ENCODE measurements at regions not wholly inside any gene's neighbourhood (a gene's known extent, or its start where the extent isn't known, plus 50 kb on each side); places are given as distances from the start of the nearest gene placed in this dataset.
"Not testable (repeated sequence)": the region's sequence is repeated elsewhere in the genome, so short reads cannot be mapped to it uniquely, and the experiment has no call there.

DNA sequence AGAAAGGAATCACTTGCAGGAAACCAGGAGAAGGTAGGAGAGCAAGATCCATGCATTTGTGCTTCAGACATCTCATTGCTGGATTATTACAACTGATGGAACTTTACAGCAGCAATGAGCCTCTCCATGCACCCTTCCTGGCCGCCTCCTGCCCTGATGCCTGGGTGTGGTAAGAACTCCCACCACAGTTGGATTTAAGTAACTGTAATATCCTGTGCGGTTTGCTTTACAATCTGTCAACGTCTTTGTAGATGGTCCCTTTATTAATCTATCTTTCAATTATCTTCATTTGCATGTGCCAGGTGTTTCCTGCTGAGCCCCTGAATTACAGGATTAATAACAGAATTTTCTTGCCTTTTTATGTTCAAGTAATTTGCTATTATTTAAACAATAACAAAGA is 1300.5 kb upstream of the TMEM132C start:
- no peak overlapping the region for H3K4me3 ChIP-seq (ENCODE audit: low read depth in 1 of 2, low read length in 2 of 2)
- H3K27ac ChIP-seq (ENCODE audit: low read length), result no peak overlapping the region
- no peaks in the 10 kb centered on the region for H3K9me3 ChIP-seq (ENCODE audit: control insufficient read depth in 1 of 2, low read length in 2 of 2)
- H3K27me3 ChIP-seq (ENCODE audit: low read depth, low read length), result no peaks in the 10 kb centered on the region
- H3K4me1 ChIP-seq (ENCODE audit: control insufficient read depth in 1 of 2, insufficient read depth in 2 of 2, low read length in 2 of 2), result no peaks in the 10 kb centered on the region
- no peaks in the 10 kb centered on the region for H3K36me3 ChIP-seq (ENCODE audit: control insufficient read depth in 1 of 2, insufficient read depth in 2 of 2, low read length in 2 of 2)

DNA sequence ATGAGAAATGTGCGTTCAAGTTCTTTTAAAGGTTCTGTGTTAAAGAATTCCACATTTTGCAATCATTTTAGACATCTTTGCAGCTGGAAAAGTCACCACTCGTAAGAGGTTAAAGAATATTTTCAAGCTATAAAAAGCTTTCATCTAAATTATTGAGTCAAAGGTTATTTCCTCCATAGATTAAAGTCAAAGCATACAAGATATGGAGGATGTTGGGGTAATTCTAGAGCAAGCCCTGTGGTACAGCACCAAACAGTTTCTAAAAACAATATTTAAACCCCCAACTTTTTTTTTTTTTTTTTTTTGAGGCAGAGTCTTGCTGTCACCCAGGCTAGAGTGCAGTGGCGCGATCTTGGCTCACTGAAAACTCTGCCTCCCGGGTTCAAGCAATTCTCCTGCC is 1299.8 kb upstream of the TMEM132C start:
- Histone ChIP-seq H3K4me3 (ENCODE audit: low read depth in 1 of 2, low read length in 2 of 2) (no peak overlapping the region), H3K36me3 (ENCODE audit: control insufficient read depth in 1 of 2, insufficient read depth in 2 of 2, low read length in 2 of 2) (no peaks in the 10 kb centered on the region), H3K9me3 (ENCODE audit: control insufficient read depth in 1 of 2, low read length in 2 of 2) (no peaks in the 10 kb centered on the region), H3K27me3 (ENCODE audit: low read depth, low read length) (no peaks in the 10 kb centered on the region), H3K27ac (ENCODE audit: low read length) (no peak overlapping the region), H3K4me1 (ENCODE audit: control insufficient read depth in 1 of 2, insufficient read depth in 2 of 2, low read length in 2 of 2) (no peaks in the 10 kb centered on the region)

DNA sequence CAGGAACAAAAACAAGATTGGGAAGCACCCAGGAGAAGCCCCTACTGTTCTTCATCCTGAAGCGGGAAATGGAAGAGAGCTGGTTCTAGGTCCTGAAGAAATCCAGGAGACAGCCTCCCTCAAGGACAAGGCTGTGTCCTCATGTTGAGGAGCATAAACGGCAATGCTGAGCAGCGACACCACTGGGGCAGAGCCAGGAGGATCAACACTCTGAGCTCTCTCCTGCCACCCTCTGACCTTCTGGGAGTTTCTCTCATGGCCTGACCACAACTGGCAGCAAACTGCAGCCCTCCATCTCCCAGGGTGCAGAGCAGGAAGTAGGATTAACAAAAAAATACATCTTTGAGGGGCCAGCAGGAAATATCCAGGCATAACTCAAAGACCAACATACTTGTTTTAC is 1292.2 kb upstream of the TMEM132C start:
- Histone ChIP-seq H3K27ac (ENCODE audit: low read length) (no peak overlapping the region), H3K9me3 (ENCODE audit: control insufficient read depth in 1 of 2, low read length in 2 of 2) (no peaks in the 10 kb centered on the region), H3K36me3 (ENCODE audit: control insufficient read depth in 1 of 2, insufficient read depth in 2 of 2, low read length in 2 of 2) (no peaks in the 10 kb centered on the region), H3K4me1 (ENCODE audit: control insufficient read depth in 1 of 2, insufficient read depth in 2 of 2, low read length in 2 of 2) (no peaks in the 10 kb centered on the region), H3K4me3 (ENCODE audit: low read depth in 1 of 2, low read length in 2 of 2) (no peak overlapping the region), H3K27me3 (ENCODE audit: low read depth, low read length) (no peaks in the 10 kb centered on the region)

DNA sequence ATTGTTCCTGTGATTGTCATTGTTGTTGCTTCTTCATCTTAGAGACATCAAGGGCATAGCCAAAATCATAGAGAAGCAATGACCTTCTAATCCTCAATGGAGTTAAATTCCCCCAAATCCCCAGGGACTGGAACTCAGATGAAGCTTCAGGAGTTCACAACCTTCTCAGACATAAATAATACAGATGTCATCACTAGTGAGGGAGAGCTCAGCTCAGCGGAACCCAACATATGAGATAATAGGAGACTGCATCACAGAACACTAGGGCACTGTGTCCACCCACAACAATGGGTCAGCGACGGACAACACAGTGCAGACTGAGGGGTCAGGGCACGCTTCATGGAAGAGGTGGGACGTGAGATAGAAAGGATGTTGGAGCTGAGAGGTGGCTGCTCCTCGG is 1290.4 kb upstream of the TMEM132C start:
- Histone ChIP-seq H3K4me1 (ENCODE audit: control insufficient read depth in 1 of 2, insufficient read depth in 2 of 2, low read length in 2 of 2) (no peaks in the 10 kb centered on the region), H3K27ac (ENCODE audit: low read length) (no peak overlapping the region), H3K27me3 (ENCODE audit: low read depth, low read length) (no peaks in the 10 kb centered on the region), H3K9me3 (ENCODE audit: control insufficient read depth in 1 of 2, low read length in 2 of 2) (no peaks in the 10 kb centered on the region), H3K36me3 (ENCODE audit: control insufficient read depth in 1 of 2, insufficient read depth in 2 of 2, low read length in 2 of 2) (no peaks in the 10 kb centered on the region), H3K4me3 (ENCODE audit: low read depth in 1 of 2, low read length in 2 of 2) (no peak overlapping the region)

DNA sequence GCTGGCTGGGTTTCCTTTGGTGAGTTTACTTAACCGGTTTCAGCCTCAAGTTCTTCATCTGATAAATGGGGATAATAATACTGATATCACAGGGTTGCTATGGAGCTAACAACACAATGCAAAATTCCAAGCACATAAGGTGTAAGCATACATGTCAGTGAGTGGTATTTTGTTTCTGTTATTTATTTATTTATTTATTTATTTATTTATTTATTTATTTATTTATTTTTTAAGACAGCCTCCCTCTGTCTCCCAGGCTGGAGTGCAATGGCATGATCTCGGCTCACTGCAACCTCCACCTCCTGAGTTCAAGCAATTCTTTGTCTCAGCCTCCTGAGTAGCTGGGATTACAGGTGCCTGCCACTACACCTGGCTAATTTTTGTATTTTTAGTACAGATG is 1287.4 kb upstream of the TMEM132C start:
- H3K4me1 ChIP-seq (ENCODE audit: control insufficient read depth in 1 of 2, insufficient read depth in 2 of 2, low read length in 2 of 2); H3K9me3 ChIP-seq (ENCODE audit: control insufficient read depth in 1 of 2, low read length in 2 of 2); H3K27me3 ChIP-seq (ENCODE audit: low read depth, low read length); H3K36me3 ChIP-seq (ENCODE audit: control insufficient read depth in 1 of 2, insufficient read depth in 2 of 2, low read length in 2 of 2); H3K27ac ChIP-seq (ENCODE audit: low read length); H3K4me3 ChIP-seq (ENCODE audit: low read depth in 1 of 2, low read length in 2 of 2): not testable (repeated sequence)

DNA sequence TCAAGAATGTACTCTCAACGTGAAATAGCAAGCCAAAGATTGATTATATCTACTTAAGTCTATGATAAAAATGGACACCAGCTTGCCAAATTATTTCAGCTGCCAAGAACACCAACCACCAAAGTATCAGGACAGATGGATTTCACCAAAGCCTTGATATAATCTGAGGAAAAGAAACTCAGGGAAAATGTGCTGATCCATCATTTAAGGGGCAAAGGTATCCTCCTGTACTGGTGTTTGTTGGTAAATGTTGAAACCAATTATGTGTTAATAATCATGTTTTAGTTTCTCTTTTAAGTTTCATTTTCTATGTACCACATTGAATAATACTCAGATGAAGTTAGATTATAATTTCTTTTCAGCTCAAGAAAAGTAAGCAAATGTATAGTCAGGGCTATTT is 1284.3 kb upstream of the TMEM132C start:
- no peaks in the 10 kb centered on the region for H3K4me1 ChIP-seq (ENCODE audit: control insufficient read depth in 1 of 2, insufficient read depth in 2 of 2, low read length in 2 of 2)

DNA sequence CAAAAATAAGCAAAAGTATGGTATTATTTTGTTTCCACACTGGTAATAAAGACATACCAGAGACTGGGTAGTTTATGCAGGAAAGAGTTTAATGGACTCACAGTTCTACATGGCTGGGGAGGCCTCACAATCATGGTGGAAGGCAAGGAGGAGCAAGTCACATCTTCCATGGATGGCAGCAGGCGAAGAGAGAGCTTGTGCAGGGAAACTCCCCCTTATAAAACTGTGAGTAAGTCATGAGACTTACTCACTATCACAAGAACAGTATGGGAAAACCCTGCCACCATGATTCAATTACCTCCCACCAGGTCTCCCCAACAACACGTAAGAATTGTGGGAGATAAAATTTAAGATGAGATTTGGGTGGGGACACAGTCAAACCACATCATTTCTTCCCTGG is 1283.2 kb upstream of the TMEM132C start:
- not testable (repeated sequence) for H3K4me3 ChIP-seq (ENCODE audit: low read depth in 1 of 2, low read length in 2 of 2); H3K9me3 ChIP-seq (ENCODE audit: control insufficient read depth in 1 of 2, low read length in 2 of 2); H3K4me1 ChIP-seq (ENCODE audit: control insufficient read depth in 1 of 2, insufficient read depth in 2 of 2, low read length in 2 of 2); H3K27me3 ChIP-seq (ENCODE audit: low read depth, low read length); H3K27ac ChIP-seq (ENCODE audit: low read length); H3K36me3 ChIP-seq (ENCODE audit: control insufficient read depth in 1 of 2, insufficient read depth in 2 of 2, low read length in 2 of 2)

More for the DNA sequence above, 1284.3 kb upstream of the TMEM132C start:
- Histone ChIP-seq H3K36me3 (ENCODE audit: control insufficient read depth in 1 of 2, insufficient read depth in 2 of 2, low read length in 2 of 2) (no peaks in the 10 kb centered on the region), H3K4me3 (ENCODE audit: low read depth in 1 of 2, low read length in 2 of 2) (no peak overlapping the region), H3K9me3 (ENCODE audit: control insufficient read depth in 1 of 2, low read length in 2 of 2) (peaks cover 0 to 6% of the 10 kb centered on the region in 2 donors), H3K27ac (ENCODE audit: low read length) (no peak overlapping the region), H3K27me3 (ENCODE audit: low read depth, low read length) (no peaks in the 10 kb centered on the region)

DNA sequence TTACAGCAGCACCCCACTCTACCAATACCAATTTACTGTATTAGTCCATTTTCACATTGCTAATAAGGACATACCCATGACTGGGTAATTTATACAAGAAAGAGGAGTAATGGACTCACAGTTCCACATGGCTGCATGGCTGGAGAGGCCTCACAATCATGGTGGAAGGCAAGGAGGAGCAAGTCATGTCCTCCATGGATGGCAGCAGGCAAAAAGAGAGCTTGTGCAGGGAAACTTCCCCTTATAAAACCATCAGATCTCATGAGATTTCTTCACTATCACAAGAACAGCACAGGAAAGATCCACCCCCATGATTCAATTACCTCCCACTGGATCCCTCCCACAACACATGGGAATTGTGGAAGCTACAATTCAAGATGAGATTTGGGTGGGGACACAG is 1281.3 kb upstream of the TMEM132C start:
- H3K27me3 ChIP-seq (ENCODE audit: low read depth, low read length), result not testable (repeated sequence)

DNA sequence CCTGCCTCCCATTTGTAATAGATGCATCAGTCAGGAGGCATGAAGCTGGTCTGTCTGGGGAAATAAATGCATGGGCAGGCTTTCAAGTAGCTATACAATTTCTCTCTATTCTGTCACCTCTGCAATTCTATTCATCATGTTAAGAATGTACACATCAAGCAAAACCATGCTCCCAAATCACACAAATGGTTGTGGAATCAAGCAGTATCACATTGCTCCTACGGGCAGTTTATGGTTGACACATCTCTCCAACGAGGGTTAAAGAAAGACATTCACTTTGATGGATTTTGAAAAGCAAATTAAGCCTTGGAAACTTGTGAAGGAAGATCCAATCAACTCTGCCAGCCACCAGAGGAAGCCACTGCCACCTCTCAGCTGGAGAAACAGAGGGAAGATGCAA is 1277.4 kb upstream of the TMEM132C start:
- Histone ChIP-seq H3K36me3 (ENCODE audit: control insufficient read depth in 1 of 2, insufficient read depth in 2 of 2, low read length in 2 of 2) (no peaks in the 10 kb centered on the region), H3K27me3 (ENCODE audit: low read depth, low read length) (no peaks in the 10 kb centered on the region), H3K4me1 (ENCODE audit: control insufficient read depth in 1 of 2, insufficient read depth in 2 of 2, low read length in 2 of 2) (no peaks in the 10 kb centered on the region), H3K27ac (ENCODE audit: low read length) (no peak overlapping the region), H3K4me3 (ENCODE audit: low read depth in 1 of 2, low read length in 2 of 2) (no peak overlapping the region), H3K9me3 (ENCODE audit: control insufficient read depth in 1 of 2, low read length in 2 of 2) (peaks cover 0 to 1% of the 10 kb centered on the region in 2 donors)

More for the DNA sequence above, 1281.3 kb upstream of the TMEM132C start:
- H3K4me3 ChIP-seq (ENCODE audit: low read depth in 1 of 2, low read length in 2 of 2); H3K9me3 ChIP-seq (ENCODE audit: control insufficient read depth in 1 of 2, low read length in 2 of 2); H3K4me1 ChIP-seq (ENCODE audit: control insufficient read depth in 1 of 2, insufficient read depth in 2 of 2, low read length in 2 of 2); H3K27ac ChIP-seq (ENCODE audit: low read length); H3K36me3 ChIP-seq (ENCODE audit: control insufficient read depth in 1 of 2, insufficient read depth in 2 of 2, low read length in 2 of 2): not testable (repeated sequence)

DNA sequence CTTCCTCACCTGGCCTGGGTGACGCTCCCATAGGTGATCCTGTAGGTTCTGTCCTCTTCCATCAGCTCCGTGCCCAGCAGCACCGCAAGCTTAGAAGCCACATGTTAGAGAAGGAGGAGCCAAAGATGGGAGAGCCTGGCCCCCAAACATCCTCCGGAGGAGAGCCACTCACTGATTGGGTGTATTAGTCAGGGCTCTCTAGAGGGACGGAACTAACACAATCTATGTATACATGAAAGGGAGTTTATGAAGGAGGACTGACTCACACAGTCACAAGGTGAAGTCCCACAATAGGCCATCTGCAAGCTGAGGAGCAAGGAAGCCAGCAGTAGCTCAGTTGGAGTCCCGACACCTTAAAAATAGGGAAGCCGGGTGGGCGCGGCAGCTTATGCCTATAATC is 1273.1 kb upstream of the TMEM132C start:
- H3K9me3 ChIP-seq (ENCODE audit: control insufficient read depth in 1 of 2, low read length in 2 of 2), result no peaks in the 10 kb centered on the region
- no peaks in the 10 kb centered on the region for H3K4me1 ChIP-seq (ENCODE audit: control insufficient read depth in 1 of 2, insufficient read depth in 2 of 2, low read length in 2 of 2)
- no peaks in the 10 kb centered on the region for H3K36me3 ChIP-seq (ENCODE audit: control insufficient read depth in 1 of 2, insufficient read depth in 2 of 2, low read length in 2 of 2)
- H3K27me3 ChIP-seq (ENCODE audit: low read depth, low read length), result no peaks in the 10 kb centered on the region
- no peak overlapping the region for H3K4me3 ChIP-seq (ENCODE audit: low read depth in 1 of 2, low read length in 2 of 2)
- no peak overlapping the region for H3K27ac ChIP-seq (ENCODE audit: low read length)

DNA sequence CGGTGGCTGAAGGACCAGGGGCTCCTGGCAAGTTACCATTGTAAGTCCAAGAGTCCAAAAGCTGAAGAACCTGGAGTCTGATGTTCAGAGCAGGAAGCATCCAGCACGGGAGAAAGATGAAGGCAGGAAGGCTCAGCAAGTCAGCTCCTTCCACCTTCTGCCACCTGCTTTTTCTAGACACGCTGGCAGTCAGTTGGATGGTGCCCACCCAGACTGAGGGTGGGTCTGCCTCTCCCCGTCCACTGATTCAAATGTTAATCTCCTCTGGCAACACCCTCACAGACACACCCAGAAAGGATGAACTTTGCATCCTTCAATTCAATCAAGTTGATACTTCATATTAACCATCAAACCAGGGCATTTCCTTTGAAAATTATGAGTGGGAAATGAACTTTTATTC is 1272.4 kb upstream of the TMEM132C start:
- Histone ChIP-seq H3K4me3 (ENCODE audit: low read depth in 1 of 2, low read length in 2 of 2) (no peak overlapping the region), H3K9me3 (ENCODE audit: control insufficient read depth in 1 of 2, low read length in 2 of 2) (no peaks in the 10 kb centered on the region), H3K4me1 (ENCODE audit: control insufficient read depth in 1 of 2, insufficient read depth in 2 of 2, low read length in 2 of 2) (no peaks in the 10 kb centered on the region), H3K27ac (ENCODE audit: low read length) (no peak overlapping the region), H3K27me3 (ENCODE audit: low read depth, low read length) (no peaks in the 10 kb centered on the region), H3K36me3 (ENCODE audit: control insufficient read depth in 1 of 2, insufficient read depth in 2 of 2, low read length in 2 of 2) (no peaks in the 10 kb centered on the region)

DNA sequence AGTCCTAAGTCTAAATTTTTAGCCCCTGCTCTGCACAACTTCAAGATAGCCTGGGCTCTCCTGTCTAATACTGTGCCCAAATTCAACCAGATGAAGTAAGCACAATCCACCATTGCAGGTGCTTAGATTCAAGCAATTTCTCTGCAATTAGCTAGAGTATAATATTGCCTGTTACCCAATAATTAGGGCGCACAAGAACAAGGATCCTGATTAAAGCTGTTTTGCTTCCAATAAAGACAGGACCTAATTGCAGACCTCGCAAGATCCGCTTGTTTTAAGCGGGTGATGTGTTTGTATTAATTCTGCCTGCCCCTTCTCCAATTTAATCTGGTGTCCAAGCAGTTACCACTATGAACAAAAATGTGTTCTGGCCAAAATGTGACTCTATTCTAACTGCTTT is 1268.9 kb upstream of the TMEM132C start:
- Histone ChIP-seq H3K4me1 (ENCODE audit: control insufficient read depth in 1 of 2, insufficient read depth in 2 of 2, low read length in 2 of 2) (no peaks in the 10 kb centered on the region), H3K9me3 (ENCODE audit: control insufficient read depth in 1 of 2, low read length in 2 of 2) (no peaks in the 10 kb centered on the region), H3K27ac (ENCODE audit: low read length) (no peak overlapping the region), H3K27me3 (ENCODE audit: low read depth, low read length) (no peaks in the 10 kb centered on the region), H3K36me3 (ENCODE audit: control insufficient read depth in 1 of 2, insufficient read depth in 2 of 2, low read length in 2 of 2) (no peaks in the 10 kb centered on the region), H3K4me3 (ENCODE audit: low read depth in 1 of 2, low read length in 2 of 2) (no peak overlapping the region)

Data from muscle layer of duodenum (tissue), 2 donors.